ENCODE measurements at regions not wholly inside any gene's neighbourhood (a gene's known extent, or its start where the extent isn't known, plus 50 kb on each side); places are given as distances from the start of the nearest gene placed in this dataset.
"Not testable (repeated sequence)": the region's sequence is repeated elsewhere in the genome, so short reads cannot be mapped to it uniquely, and the experiment has no call there.

DNA sequence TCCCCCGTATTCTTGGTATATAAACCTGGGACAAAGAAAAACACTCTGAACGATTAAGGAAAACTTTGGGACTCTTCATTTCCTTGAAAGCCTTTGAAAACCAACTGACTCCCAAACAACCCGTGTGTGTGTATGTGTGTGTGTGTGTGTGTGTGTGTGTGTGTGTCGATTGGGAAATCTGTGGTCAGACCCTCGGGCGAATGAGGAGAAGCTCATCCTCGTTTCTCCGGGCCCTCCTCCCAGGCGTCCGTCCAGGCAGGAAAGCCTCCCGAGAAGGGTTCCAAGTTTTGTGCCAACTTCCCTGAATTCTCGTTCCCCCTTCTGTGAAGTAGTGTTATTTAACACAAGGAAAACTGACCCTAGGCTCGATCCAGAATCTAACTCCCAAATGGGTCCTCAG lies 4411.6 kb upstream of the TPTE start:
- H3K9me3 ChIP-seq (replicated peaks in 1 of 2; ENCODE audit: control insufficient read depth in 1 of 2, insufficient read depth in 1 of 2, low read length in 2 of 2); H3K4me3 ChIP-seq (replicated peaks in 1 of 3; ENCODE audit: low read depth in 2 of 3, low read length in 3 of 3); H3K9ac ChIP-seq (ENCODE audit: insufficient read depth, low read length, poor library complexity, severe bottlenecking); H2AFZ ChIP-seq (ENCODE audit: insufficient read depth, low read depth, low read length, poor library complexity, severe bottlenecking); H3K36me3 Mint-ChIP-seq; H4K20me1 ChIP-seq (ENCODE audit: insufficient read depth, low read length); intact Hi-C loops (cut with micrococcal nuclease); H3K27me3 Mint-ChIP-seq (ENCODE audit: low read depth in 3 of 3); H3K36me3 ChIP-seq (replicated peaks in 1 of 2; ENCODE audit: control insufficient read depth in 1 of 2, insufficient read depth in 2 of 2, low read length in 2 of 2); H3K79me2 ChIP-seq (ENCODE audit: insufficient read depth, low read length); H3K4me1 ChIP-seq (ENCODE audit: control insufficient read depth in 1 of 2, insufficient read depth in 2 of 2, low read length in 2 of 2); H3K27me3 ChIP-seq (ENCODE audit: control insufficient read depth in 2 of 2, insufficient read depth in 2 of 2, low read length in 2 of 2); H3K4me3 Mint-ChIP-seq; H3K4me2 ChIP-seq (replicated peaks; ENCODE audit: extremely low read depth, low read length, poor library complexity, severe bottlenecking); H3K9me3 Mint-ChIP-seq; H3K27ac ChIP-seq (ENCODE audit: low read depth in 1 of 2, low read length in 2 of 2); H3K4me1 Mint-ChIP-seq: not testable (repeated sequence)
- peak overlapping the region in 1 of 7 donors; percentile 54 for H3K27ac Mint-ChIP-seq
- peak in 2 of 3 donors; percentile 0 to 6 for DNase-seq
- WGBS (ENCODE audit: insufficient coverage) = no CpG with 5 or more reads among the region's 13 CpGs

DNA sequence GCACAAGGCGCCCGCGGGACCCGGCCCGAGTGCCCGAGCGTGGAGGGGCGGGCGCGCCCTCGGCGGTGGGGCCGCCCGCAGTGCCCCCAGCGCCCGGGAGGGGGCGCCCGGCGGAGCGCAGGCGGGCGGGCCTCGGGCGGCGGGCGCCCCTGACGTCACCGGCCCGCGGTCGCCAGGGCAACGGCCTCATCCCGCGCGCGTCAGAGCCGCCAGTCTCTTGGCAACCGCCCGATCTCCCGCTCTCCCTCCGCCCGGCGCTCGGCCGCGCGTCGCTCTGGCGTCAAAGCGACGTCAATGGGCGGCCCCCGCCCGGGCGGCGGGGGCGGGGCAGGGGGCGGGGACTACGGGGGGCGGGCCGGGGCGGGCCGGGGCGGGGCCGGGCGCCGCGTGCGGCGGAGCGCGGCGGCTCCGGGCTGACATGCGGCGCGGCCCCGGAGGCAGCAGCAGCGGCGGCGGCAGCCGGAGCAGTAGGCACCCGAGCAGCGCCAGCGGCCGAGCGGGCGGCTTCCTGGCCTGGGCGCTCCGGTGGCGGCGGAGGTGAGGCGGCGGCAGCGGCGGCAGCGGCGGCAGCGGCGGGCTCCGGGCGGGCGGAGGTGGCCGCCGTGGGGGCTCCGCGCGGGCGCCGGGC lies 4410.6 kb upstream of the TPTE start:
- H3K4me3 Mint-ChIP-seq; DNase-seq; H3K79me2 ChIP-seq (ENCODE audit: insufficient read depth, low read length); H3K36me3 Mint-ChIP-seq; intact Hi-C loops (cut with micrococcal nuclease); H3K27me3 Mint-ChIP-seq (ENCODE audit: low read depth in 3 of 3); H3K9me3 Mint-ChIP-seq; H3K4me1 ChIP-seq (ENCODE audit: control insufficient read depth in 1 of 2, insufficient read depth in 2 of 2, low read length in 2 of 2); H3K36me3 ChIP-seq (replicated peaks in 1 of 2; ENCODE audit: control insufficient read depth in 1 of 2, insufficient read depth in 2 of 2, low read length in 2 of 2); H3K4me1 Mint-ChIP-seq; H3K9ac ChIP-seq (ENCODE audit: insufficient read depth, low read length, poor library complexity, severe bottlenecking); H4K20me1 ChIP-seq (ENCODE audit: insufficient read depth, low read length); H2AFZ ChIP-seq (ENCODE audit: insufficient read depth, low read depth, low read length, poor library complexity, severe bottlenecking); H3K9me3 ChIP-seq (replicated peaks in 1 of 2; ENCODE audit: control insufficient read depth in 1 of 2, insufficient read depth in 1 of 2, low read length in 2 of 2); H3K4me3 ChIP-seq (replicated peaks in 1 of 3; ENCODE audit: low read depth in 2 of 3, low read length in 3 of 3); H3K4me2 ChIP-seq (replicated peaks; ENCODE audit: extremely low read depth, low read length, poor library complexity, severe bottlenecking); H3K27me3 ChIP-seq (ENCODE audit: control insufficient read depth in 2 of 2, insufficient read depth in 2 of 2, low read length in 2 of 2); H3K27ac Mint-ChIP-seq; H3K27ac ChIP-seq (ENCODE audit: low read depth in 1 of 2, low read length in 2 of 2): not testable (repeated sequence)
- no CpG with 5 or more reads among the region's 110 CpGs for WGBS (ENCODE audit: insufficient coverage)

DNA sequence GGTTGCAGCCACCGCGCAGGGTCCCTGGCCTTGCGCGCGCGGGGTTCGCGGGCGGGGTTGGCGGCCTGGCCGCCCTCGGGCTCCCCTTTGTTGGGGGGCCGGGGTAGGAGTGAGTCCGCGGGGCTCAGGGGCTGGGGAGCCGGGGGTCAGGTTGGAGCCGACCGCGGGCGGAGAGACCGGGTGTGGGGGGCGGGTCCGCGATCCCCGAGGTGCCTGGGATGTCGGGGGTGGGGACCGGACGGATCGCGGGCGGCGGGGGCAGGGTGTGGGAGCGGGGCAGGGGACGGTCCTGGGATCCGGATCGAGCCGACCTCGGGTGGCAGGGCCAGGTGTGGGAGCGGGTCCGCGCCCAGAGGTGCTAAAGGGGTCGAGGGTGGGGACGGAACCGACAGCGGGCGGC lies 4410.0 kb upstream of the TPTE start:
- H3K9ac ChIP-seq (ENCODE audit: insufficient read depth, low read length, poor library complexity, severe bottlenecking); H3K4me3 Mint-ChIP-seq; H3K27ac ChIP-seq (ENCODE audit: low read depth in 1 of 2, low read length in 2 of 2); H3K4me1 Mint-ChIP-seq; H3K4me1 ChIP-seq (ENCODE audit: control insufficient read depth in 1 of 2, insufficient read depth in 2 of 2, low read length in 2 of 2); H4K20me1 ChIP-seq (ENCODE audit: insufficient read depth, low read length); H3K9me3 Mint-ChIP-seq; H3K27me3 Mint-ChIP-seq (ENCODE audit: low read depth in 3 of 3); H3K36me3 Mint-ChIP-seq; intact Hi-C loops (cut with micrococcal nuclease); H3K4me2 ChIP-seq (replicated peaks; ENCODE audit: extremely low read depth, low read length, poor library complexity, severe bottlenecking); H2AFZ ChIP-seq (ENCODE audit: insufficient read depth, low read depth, low read length, poor library complexity, severe bottlenecking); H3K9me3 ChIP-seq (replicated peaks in 1 of 2; ENCODE audit: control insufficient read depth in 1 of 2, insufficient read depth in 1 of 2, low read length in 2 of 2); H3K27ac Mint-ChIP-seq; H3K27me3 ChIP-seq (ENCODE audit: control insufficient read depth in 2 of 2, insufficient read depth in 2 of 2, low read length in 2 of 2); H3K79me2 ChIP-seq (ENCODE audit: insufficient read depth, low read length); H3K36me3 ChIP-seq (replicated peaks in 1 of 2; ENCODE audit: control insufficient read depth in 1 of 2, insufficient read depth in 2 of 2, low read length in 2 of 2); DNase-seq; H3K4me3 ChIP-seq (replicated peaks in 1 of 3; ENCODE audit: low read depth in 2 of 3, low read length in 3 of 3): not testable (repeated sequence)
- no CpG with 5 or more reads among the region's 46 CpGs for WGBS (ENCODE audit: insufficient coverage)

DNA sequence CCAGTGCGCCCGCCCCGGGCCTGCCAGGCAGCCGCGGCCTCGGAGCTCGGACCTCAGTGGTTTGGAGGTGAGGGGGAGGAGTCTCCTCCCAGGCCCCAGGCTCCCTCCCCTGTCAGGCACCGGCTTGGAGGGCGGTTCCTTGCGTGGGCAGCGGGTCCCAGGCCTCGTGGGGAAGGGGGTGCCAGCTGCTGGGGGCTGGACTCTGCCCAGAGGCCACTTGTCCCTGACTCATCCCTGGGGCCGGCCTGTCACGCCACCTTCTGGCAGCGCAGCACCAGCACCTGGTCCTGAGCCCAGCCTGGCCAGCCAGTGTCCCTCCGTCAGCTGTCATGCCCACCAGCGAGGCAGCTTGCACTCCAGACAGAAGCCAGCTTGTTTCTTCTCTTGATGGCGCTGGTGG lies 4403.0 kb upstream of the TPTE start:
- H3K4me3 Mint-ChIP-seq; H3K9me3 ChIP-seq (replicated peaks in 1 of 2; ENCODE audit: control insufficient read depth in 1 of 2, insufficient read depth in 1 of 2, low read length in 2 of 2); H3K27me3 ChIP-seq (ENCODE audit: control insufficient read depth in 2 of 2, insufficient read depth in 2 of 2, low read length in 2 of 2); DNase-seq; H2AFZ ChIP-seq (ENCODE audit: insufficient read depth, low read depth, low read length, poor library complexity, severe bottlenecking); H3K4me2 ChIP-seq (replicated peaks; ENCODE audit: extremely low read depth, low read length, poor library complexity, severe bottlenecking); H3K4me1 ChIP-seq (ENCODE audit: control insufficient read depth in 1 of 2, insufficient read depth in 2 of 2, low read length in 2 of 2); H4K20me1 ChIP-seq (ENCODE audit: insufficient read depth, low read length); H3K36me3 Mint-ChIP-seq; H3K27ac Mint-ChIP-seq; H3K9me3 Mint-ChIP-seq; intact Hi-C loops (cut with micrococcal nuclease); H3K9ac ChIP-seq (ENCODE audit: insufficient read depth, low read length, poor library complexity, severe bottlenecking); H3K36me3 ChIP-seq (replicated peaks in 1 of 2; ENCODE audit: control insufficient read depth in 1 of 2, insufficient read depth in 2 of 2, low read length in 2 of 2); H3K27me3 Mint-ChIP-seq (ENCODE audit: low read depth in 3 of 3); H3K79me2 ChIP-seq (ENCODE audit: insufficient read depth, low read length); H3K4me1 Mint-ChIP-seq; H3K27ac ChIP-seq (ENCODE audit: low read depth in 1 of 2, low read length in 2 of 2); H3K4me3 ChIP-seq (replicated peaks in 1 of 3; ENCODE audit: low read depth in 2 of 3, low read length in 3 of 3): not testable (repeated sequence)
- no CpG with 5 or more reads among the region's 18 CpGs for WGBS (ENCODE audit: insufficient coverage)
